ENCODE measurements at regions not wholly inside any gene's neighbourhood (a gene's known extent, or its start where the extent isn't known, plus 50 kb on each side); places are given as distances from the start of the nearest gene placed in this dataset.

DNA sequence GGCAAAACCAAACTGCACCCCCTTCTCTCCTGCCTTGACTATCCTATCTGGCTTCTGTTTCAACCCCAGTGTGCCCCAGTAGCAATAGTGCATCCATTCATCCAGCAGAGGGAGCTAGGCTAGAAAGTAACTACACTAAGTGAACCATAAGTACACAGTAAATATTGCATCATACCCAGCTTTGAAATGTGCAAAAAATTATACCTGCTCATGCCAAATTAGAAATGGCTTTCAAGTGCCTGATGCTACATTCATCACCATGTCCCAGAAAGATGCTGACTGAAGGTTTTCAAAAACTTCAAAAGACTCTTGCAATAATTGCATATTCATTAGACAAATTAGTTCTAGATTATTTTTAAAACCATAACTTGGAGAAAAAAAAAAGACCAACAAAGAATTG, 153.5 kb downstream of the PRELID2 start (continued):
- TF ChIP-seq FOXK1 (CRISPR knock-in tag; IDR thresholded peaks at IDR 0.05; ENCODE audit: borderline replicate concordance) (no peak), MCM2 (IDR thresholded peaks at IDR 0.05; ENCODE audit: low read depth) (no peak), NFE2L1 (tag; IDR thresholded peaks at IDR 0.05; ENCODE audit: borderline replicate concordance, low read depth) (no peak), BRD9 (IDR thresholded peaks at IDR 0.05; ENCODE audit: low read depth, partially characterized antibody) (peak; percentile 80), SMARCA5 (IDR thresholded peaks at IDR 0.05) (no peak), POLR2G (IDR thresholded peaks at IDR 0.05; ENCODE audit: low read depth, low read length) (no peak), ZNF217 (CRISPR knock-in tag; IDR thresholded peaks at IDR 0.05) (no peak), SOX6 (IDR thresholded peaks at IDR 0.05) (peak; percentile 54; the same call in 1 of the 2 replicates), MEF2D (tag; conservative IDR thresholded peaks at IDR 0.05; ENCODE audit: low read depth) (no peak)
- TF ChIP-seq, protein P1, sequence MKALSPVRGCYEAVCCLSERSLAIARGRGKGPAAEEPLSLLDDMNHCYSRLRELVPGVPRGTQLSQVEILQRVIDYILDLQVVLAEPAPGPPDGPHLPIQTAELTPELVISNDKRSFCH (CRISPR knock-in tag; IDR thresholded peaks at IDR 0.05), result no peak
- TF ChIP-seq, protein P1 (tag; IDR thresholded peaks at IDR 0.05), result no peak
- TF ChIP-seq, protein P2, sequence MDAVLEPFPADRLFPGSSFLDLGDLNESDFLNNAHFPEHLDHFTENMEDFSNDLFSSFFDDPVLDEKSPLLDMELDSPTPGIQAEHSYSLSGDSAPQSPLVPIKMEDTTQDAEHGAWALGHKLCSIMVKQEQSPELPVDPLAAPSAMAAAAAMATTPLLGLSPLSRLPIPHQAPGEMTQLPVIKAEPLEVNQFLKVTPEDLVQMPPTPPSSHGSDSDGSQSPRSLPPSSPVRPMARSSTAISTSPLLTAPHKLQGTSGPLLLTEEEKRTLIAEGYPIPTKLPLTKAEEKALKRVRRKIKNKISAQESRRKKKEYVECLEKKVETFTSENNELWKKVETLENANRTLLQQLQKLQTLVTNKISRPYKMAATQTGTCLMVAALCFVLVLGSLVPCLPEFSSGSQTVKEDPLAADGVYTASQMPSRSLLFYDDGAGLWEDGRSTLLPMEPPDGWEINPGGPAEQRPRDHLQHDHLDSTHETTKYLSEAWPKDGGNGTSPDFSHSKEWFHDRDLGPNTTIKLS (IDR thresholded peaks at IDR 0.05; ENCODE audit: borderline replicate concordance, low read depth), result no peak
- TF ChIP-seq, protein P3, sequence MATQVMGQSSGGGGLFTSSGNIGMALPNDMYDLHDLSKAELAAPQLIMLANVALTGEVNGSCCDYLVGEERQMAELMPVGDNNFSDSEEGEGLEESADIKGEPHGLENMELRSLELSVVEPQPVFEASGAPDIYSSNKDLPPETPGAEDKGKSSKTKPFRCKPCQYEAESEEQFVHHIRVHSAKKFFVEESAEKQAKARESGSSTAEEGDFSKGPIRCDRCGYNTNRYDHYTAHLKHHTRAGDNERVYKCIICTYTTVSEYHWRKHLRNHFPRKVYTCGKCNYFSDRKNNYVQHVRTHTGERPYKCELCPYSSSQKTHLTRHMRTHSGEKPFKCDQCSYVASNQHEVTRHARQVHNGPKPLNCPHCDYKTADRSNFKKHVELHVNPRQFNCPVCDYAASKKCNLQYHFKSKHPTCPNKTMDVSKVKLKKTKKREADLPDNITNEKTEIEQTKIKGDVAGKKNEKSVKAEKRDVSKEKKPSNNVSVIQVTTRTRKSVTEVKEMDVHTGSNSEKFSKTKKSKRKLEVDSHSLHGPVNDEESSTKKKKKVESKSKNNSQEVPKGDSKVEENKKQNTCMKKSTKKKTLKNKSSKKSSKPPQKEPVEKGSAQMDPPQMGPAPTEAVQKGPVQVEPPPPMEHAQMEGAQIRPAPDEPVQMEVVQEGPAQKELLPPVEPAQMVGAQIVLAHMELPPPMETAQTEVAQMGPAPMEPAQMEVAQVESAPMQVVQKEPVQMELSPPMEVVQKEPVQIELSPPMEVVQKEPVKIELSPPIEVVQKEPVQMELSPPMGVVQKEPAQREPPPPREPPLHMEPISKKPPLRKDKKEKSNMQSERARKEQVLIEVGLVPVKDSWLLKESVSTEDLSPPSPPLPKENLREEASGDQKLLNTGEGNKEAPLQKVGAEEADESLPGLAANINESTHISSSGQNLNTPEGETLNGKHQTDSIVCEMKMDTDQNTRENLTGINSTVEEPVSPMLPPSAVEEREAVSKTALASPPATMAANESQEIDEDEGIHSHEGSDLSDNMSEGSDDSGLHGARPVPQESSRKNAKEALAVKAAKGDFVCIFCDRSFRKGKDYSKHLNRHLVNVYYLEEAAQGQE (IDR thresholded peaks at IDR 0.05; ENCODE audit: borderline replicate concordance), result peak; percentile 63; the same call in 1 of the 2 replicates
- TF ChIP-seq, protein P3 (CRISPR knock-in tag; IDR thresholded peaks at IDR 0.05; ENCODE audit: low read depth), result no peak
- TF ChIP-seq, protein P4, sequence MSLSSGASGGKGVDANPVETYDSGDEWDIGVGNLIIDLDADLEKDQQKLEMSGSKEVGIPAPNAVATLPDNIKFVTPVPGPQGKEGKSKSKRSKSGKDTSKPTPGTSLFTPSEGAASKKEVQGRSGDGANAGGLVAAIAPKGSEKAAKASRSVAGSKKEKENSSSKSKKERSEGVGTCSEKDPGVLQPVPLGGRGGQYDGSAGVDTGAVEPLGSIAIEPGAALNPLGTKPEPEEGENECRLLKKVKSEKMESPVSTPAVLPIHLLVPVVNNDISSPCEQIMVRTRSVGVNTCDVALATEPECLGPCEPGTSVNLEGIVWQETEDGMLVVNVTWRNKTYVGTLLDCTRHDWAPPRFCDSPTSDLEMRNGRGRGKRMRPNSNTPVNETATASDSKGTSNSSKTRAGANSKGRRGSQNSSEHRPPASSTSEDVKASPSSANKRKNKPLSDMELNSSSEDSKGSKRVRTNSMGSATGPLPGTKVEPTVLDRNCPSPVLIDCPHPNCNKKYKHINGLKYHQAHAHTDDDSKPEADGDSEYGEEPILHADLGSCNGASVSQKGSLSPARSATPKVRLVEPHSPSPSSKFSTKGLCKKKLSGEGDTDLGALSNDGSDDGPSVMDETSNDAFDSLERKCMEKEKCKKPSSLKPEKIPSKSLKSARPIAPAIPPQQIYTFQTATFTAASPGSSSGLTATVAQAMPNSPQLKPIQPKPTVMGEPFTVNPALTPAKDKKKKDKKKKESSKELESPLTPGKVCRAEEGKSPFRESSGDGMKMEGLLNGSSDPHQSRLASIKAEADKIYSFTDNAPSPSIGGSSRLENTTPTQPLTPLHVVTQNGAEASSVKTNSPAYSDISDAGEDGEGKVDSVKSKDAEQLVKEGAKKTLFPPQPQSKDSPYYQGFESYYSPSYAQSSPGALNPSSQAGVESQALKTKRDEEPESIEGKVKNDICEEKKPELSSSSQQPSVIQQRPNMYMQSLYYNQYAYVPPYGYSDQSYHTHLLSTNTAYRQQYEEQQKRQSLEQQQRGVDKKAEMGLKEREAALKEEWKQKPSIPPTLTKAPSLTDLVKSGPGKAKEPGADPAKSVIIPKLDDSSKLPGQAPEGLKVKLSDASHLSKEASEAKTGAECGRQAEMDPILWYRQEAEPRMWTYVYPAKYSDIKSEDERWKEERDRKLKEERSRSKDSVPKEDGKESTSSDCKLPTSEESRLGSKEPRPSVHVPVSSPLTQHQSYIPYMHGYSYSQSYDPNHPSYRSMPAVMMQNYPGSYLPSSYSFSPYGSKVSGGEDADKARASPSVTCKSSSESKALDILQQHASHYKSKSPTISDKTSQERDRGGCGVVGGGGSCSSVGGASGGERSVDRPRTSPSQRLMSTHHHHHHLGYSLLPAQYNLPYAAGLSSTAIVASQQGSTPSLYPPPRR (CRISPR knock-in tag; IDR thresholded peaks at IDR 0.05; ENCODE audit: borderline replicate concordance), result no peak

Measured in K562 (cell line).